Endothelial cell of umbilical vein (primary cell): ENCODE measurements at regions not wholly inside any gene's neighbourhood (a gene's known extent, or its start where the extent isn't known, plus 50 kb on each side); places are given as distances from the start of the nearest gene placed in this dataset.

Source experiments
- BruUV-seq: library from RNA; stranded (reverse); fragments of 400-500 nt; replicated peaks from 2 replicates; lab custom pipeline; 2021; lab: Mats Ljungman, UMichigan
- CTCF ChIA-PET: fragments of 300-600, 350-600 bp; sonication (Branson Sonifier 250); formaldehyde crosslinking; loops from one replicate; lab custom pipeline; 2021; ENCODE audit warnings: antibody characterized with exemption, inconsistent platforms; lab: Charles Lee
- POLR2A ChIA-PET: fragments of 300-600, 350-600 bp; sonication (Branson Sonifier 250); formaldehyde crosslinking; loops from one replicate; lab custom pipeline; 2021; ENCODE audit warnings: antibody characterized with exemption, inconsistent platforms; lab: Charles Lee
- DNase-seq: peaks from one replicate; pipeline ENCODE4 v3.0.0-alpha.2; 2011; ENCODE audit warnings: low read depth, low spot score
- FAIRE-seq: peaks from 2 replicates; lab custom pipeline; 2011; peaks lifted over from hg19 to GRCh38; lab: Jason Lieb, UNC
- H2AFZ ChIP-seq: 2 replicates; pipeline ENCODE4 v1.6.0; 2012; ENCODE audit warnings: low read depth, low read length, control low read depth, inconsistent platforms
- H3K27ac ChIP-seq: 2 replicates; pipeline ENCODE4 v1.5.1; 2011; ENCODE audit warnings: low read depth, mild to moderate bottlenecking, control low read depth, low read length, moderate library complexity; ENCODE audit not compliant: insufficient read depth
- H3K27me3 ChIP-seq, 2 experiments: 2 replicates each; pipeline versions ENCODE4 v1.6.0 to v1.6.1; 2011; ENCODE audit warnings: low read length in 2 of 2, mixed read lengths in 1 of 2; ENCODE audit not compliant: control insufficient read depth in 2 of 2, insufficient read depth in 2 of 2
- H3K36me3 ChIP-seq, 2 experiments: 2 replicates in 1 of 2; 3 replicates in 1 of 2; pipeline ENCODE4 v1.5.1; 2011; ENCODE audit warnings: low read length in 2 of 2, mild to moderate bottlenecking in 1 of 2, moderate library complexity in 1 of 2; ENCODE audit not compliant: control insufficient read depth in 2 of 2, insufficient read depth in 2 of 2; ENCODE audit errors: extremely low read depth in 1 of 2
- H3K4me1 ChIP-seq: 3 replicates; pipeline ENCODE4 v1.5.1; 2011; ENCODE audit warnings: mild to moderate bottlenecking, low read length; ENCODE audit not compliant: control insufficient read depth, insufficient read depth; ENCODE audit errors: extremely low read depth
- H3K4me2 ChIP-seq: 2 replicates; pipeline ENCODE4 v1.6.1; 2011; ENCODE audit warnings: low read length, control low read depth, mixed read lengths; ENCODE audit not compliant: insufficient read depth
- H3K4me3 ChIP-seq, 3 experiments: fragments of 200-600 bp in 1 of 3; sonication (generic), shearing (Covaris generic) in 1 of 3; replicated peaks in 1 of 3; 2 replicates each; pipeline ENCODE4 v1.5.1; 2011 to 2016; ENCODE audit warnings: control low read depth in 3 of 3, low read length in 3 of 3, mild to moderate bottlenecking in 2 of 3, inconsistent platforms in 1 of 3, low read depth in 1 of 3, moderate library complexity in 1 of 3; ENCODE audit not compliant: insufficient read depth in 1 of 3
- H3K79me2 ChIP-seq: 2 replicates; pipeline ENCODE4 v1.6.0; 2012; ENCODE audit warnings: low read length, inconsistent platforms; ENCODE audit not compliant: control insufficient read depth, insufficient read depth
- H3K9ac ChIP-seq: replicated peaks from 2 replicates; pipeline ENCODE3; 2011; ENCODE audit warnings: low read length, control low read depth; ENCODE audit not compliant: insufficient read depth; ENCODE audit errors: extremely low read depth
- H3K9me1 ChIP-seq: replicated peaks from 3 replicates; pipeline ENCODE4 v1.6.0; 2011; ENCODE audit warnings: mild to moderate bottlenecking, low read length; ENCODE audit not compliant: control insufficient read depth, insufficient read depth; ENCODE audit errors: extremely low read depth
- H3K9me3 ChIP-seq: replicated peaks from 2 replicates; pipeline ENCODE4 v1.5.1; 2012; ENCODE audit warnings: low read length, inconsistent platforms; ENCODE audit not compliant: control insufficient read depth, insufficient read depth
- H4K20me1 ChIP-seq: replicated peaks from 2 replicates; pipeline ENCODE3; 2011; ENCODE audit warnings: mild to moderate bottlenecking, low read length; ENCODE audit not compliant: control insufficient read depth, insufficient read depth; ENCODE audit errors: extremely low read depth
- CTCF ChIP-seq, 2 donors: IDR thresholded peaks; 1 replicate in 1 of 2; 2 replicates in 1 of 2; pipeline ENCODE4 v1.5.1; 2011; ENCODE audit warnings: low read length in 2 of 2, mild to moderate bottlenecking in 2 of 2, moderate library complexity in 2 of 2, control low read depth in 1 of 2, inconsistent platforms in 1 of 2, low read depth in 1 of 2; ENCODE audit not compliant: insufficient read depth in 1 of 2; ENCODE audit errors: extremely low read depth in 1 of 2
- FOS ChIP-seq: IDR thresholded peaks from 2 replicates; pipeline ENCODE4 v1.6.1; 2011; ENCODE audit warnings: mild to moderate bottlenecking, low read length, moderate library complexity, borderline replicate concordance; ENCODE audit not compliant: insufficient read depth
- MAX ChIP-seq: IDR thresholded peaks from 2 replicates; pipeline ENCODE4 v1.6.1; 2011; ENCODE audit not compliant: insufficient read depth, insufficient read length
- POLR2A ChIP-seq: IDR thresholded peaks from 2 replicates; pipeline ENCODE4 v1.6.1; 2012; ENCODE audit warnings: low read depth, mild to moderate bottlenecking, control low read depth, low read length
- POLR2AphosphoS5 ChIP-seq: IDR thresholded peaks from 2 replicates; pipeline ENCODE4 v1.6.1; 2012; ENCODE audit warnings: low read depth, mild to moderate bottlenecking, control low read depth, low read length, moderate library complexity; ENCODE audit not compliant: insufficient read depth
- dilution Hi-C: fragments of 300-500 bp; cut with MboI; formaldehyde crosslinking; loops from one replicate; pipeline ENCODE4 v1.15.0; 2019; ENCODE audit warnings: low sequenced_read_pairs; ENCODE audit not compliant: extremely low pct_ligation_motif_present
- intact Hi-C: fragments of 100-400 bp; cut with micrococcal nuclease; formaldehyde crosslinking; loops from one replicate; pipeline ENCODE4 v1.10.0; 2022

GRCh38 chr1:68324316-68324715, 92.0 kb upstream of the WLS start:
- intact Hi-C loops (no loop called here), dilution Hi-C loops (no loop called here)
- no peak overlapping the region for H2AFZ ChIP-seq
- no peaks in the 10 kb centered on the region for H3K27me3 ChIP-seq
- no peak for FAIRE-seq
- no peaks in the 10 kb centered on the region for H3K9me1 ChIP-seq
- no peaks in the 10 kb centered on the region for H3K36me3 ChIP-seq
- H4K20me1 ChIP-seq = no peaks in the 10 kb centered on the region
- ChIA-PET CTCF (interaction anchor here (1.2 to 7.5 kb wide), 3 partner anchors 11 to 205 kb away, joined by 4 to 267 read pairs (median 5); no protein-coding TSS in a partner anchor), POLR2A (no interaction called here)
- no peak for DNase-seq
- no peaks in the 10 kb centered on the region for H3K9me3 ChIP-seq
- BruUV-seq = no TSS peak
- H3K4me1 ChIP-seq = peaks cover 8% of the 10 kb centered on the region
- no peak overlapping the region for H3K9ac ChIP-seq
- no peak overlapping the region for H3K27ac ChIP-seq
- H3K4me2 ChIP-seq = no peak overlapping the region
- H3K79me2 ChIP-seq = no peaks in the 10 kb centered on the region
- H3K4me3 ChIP-seq = no peak overlapping the region
- no peak for TF ChIP-seq FOS
- no peak for TF ChIP-seq POLR2AphosphoS5
- no peak for TF ChIP-seq POLR2A
- no peak for TF ChIP-seq CTCF (IDR thresholded peaks at IDR 0.05; ENCODE audit: extremely low read depth in 1 of 2, insufficient read depth in 1 of 2, low read depth in 1 of 2, low read length in 2 of 2)
- no peak for TF ChIP-seq MAX
